H1 (cell line): ENCODE measurements at regions not wholly inside any gene's neighbourhood (a gene's known extent, or its start where the extent isn't known, plus 50 kb on each side); places are given as distances from the start of the nearest gene placed in this dataset.

Source experiments
- CTCF ChIA-PET: fragments of 300-600 bp; sonication (Branson Sonifier 250); formaldehyde crosslinking; loops from one replicate; lab custom pipeline; 2021; ENCODE audit not compliant: partially characterized antibody; lab: Charles Lee
- POLR2A ChIA-PET: fragments of 300-600 bp; sonication (Branson Sonifier 250); formaldehyde crosslinking; loops from one replicate; lab custom pipeline; 2021; ENCODE audit warnings: inconsistent platforms; ENCODE audit not compliant: partially characterized antibody; lab: Charles Lee
- DNase-seq, 2 experiments: peaks; one replicate each; pipeline versions ENCODE4 v3.0.0 to v3.0.0-alpha.2; 2010 to 2022; ENCODE audit warnings: low spot score in 2 of 2, low read depth in 1 of 2, mixed read lengths in 1 of 2
- FAIRE-seq: peaks from 2 replicates; lab custom pipeline; 2011; peaks lifted over from hg19 to GRCh38; lab: Jason Lieb, UNC
- H2AFZ ChIP-seq: 2 replicates; pipeline ENCODE4 v1.8.1; 2012; ENCODE audit warnings: low read length, inconsistent platforms
- H2AK5ac ChIP-seq: 2 replicates; pipeline ENCODE4 v1.6.1; 2013; ENCODE audit warnings: low read depth, low read length
- H2BK120ac ChIP-seq: replicated peaks from 2 replicates; pipeline ENCODE3; 2013; ENCODE audit warnings: low read depth, low read length, inconsistent platforms
- H2BK12ac ChIP-seq: 2 replicates; pipeline ENCODE4 v1.6.1; 2013; ENCODE audit warnings: low read depth, low read length
- H2BK15ac ChIP-seq: 2 replicates; pipeline ENCODE4 v1.6.1; 2013; ENCODE audit warnings: low read length
- H2BK20ac ChIP-seq: 2 replicates; pipeline ENCODE4 v1.6.1; 2013; ENCODE audit warnings: low read length
- H2BK5ac ChIP-seq: 2 replicates; pipeline ENCODE4 v1.6.1; 2013; ENCODE audit warnings: low read depth, low read length
- H3K14ac ChIP-seq: 2 replicates; pipeline ENCODE4 v1.6.1; 2013; ENCODE audit warnings: inconsistent platforms; ENCODE audit not compliant: insufficient read length
- H3K18ac ChIP-seq: 2 replicates; pipeline ENCODE4 v1.6.1; 2013; ENCODE audit warnings: low read length; ENCODE audit errors: extremely low read depth
- H3K23ac ChIP-seq: 2 replicates; pipeline ENCODE4 v1.6.1; 2013; ENCODE audit warnings: inconsistent platforms; ENCODE audit not compliant: insufficient read length
- H3K23me2 ChIP-seq: 2 replicates; pipeline ENCODE4 v1.6.1; 2013; ENCODE audit warnings: low read depth, low read length
- H3K27ac ChIP-seq: 2 replicates; pipeline ENCODE4 v1.6.1; 2011; ENCODE audit warnings: low read depth, low read length, inconsistent platforms
- H3K27me3 ChIP-seq, 4 experiments: replicated peaks in 1 of 4; 1 replicate in 1 of 4; 2 replicates in 3 of 4; pipeline versions ENCODE4 v1.6.1 to v1.8.1; 2011 to 2013; ENCODE audit warnings: low read length in 3 of 4, mild to moderate bottlenecking in 3 of 4, inconsistent platforms in 2 of 4, mixed read lengths in 2 of 4, moderate library complexity in 1 of 4; ENCODE audit not compliant: control insufficient read depth in 3 of 4, insufficient read depth in 3 of 4; ENCODE audit errors: extremely low read depth in 1 of 4
- H3K36me3 ChIP-seq, 4 experiments: 2 replicates each; pipeline versions ENCODE4 v1.6.1 to v1.8.1; 2011 to 2013; ENCODE audit warnings: mild to moderate bottlenecking in 4 of 4, low read length in 3 of 4, moderate library complexity in 2 of 4, control low read depth in 1 of 4, inconsistent platforms in 1 of 4; ENCODE audit not compliant: insufficient read depth in 4 of 4, control insufficient read depth in 2 of 4
- H3K4ac ChIP-seq: replicated peaks from 2 replicates; pipeline ENCODE3; 2013; ENCODE audit warnings: low read length, low read depth, mixed read lengths, inconsistent platforms; ENCODE audit not compliant: insufficient read length
- H3K4me1 ChIP-seq, 4 experiments: replicated peaks in 1 of 4; 1 replicate in 1 of 4; 2 replicates in 3 of 4; pipeline versions ENCODE4 v1.6.1 to v1.8.1; 2011 to 2013; ENCODE audit warnings: low read length in 3 of 4, inconsistent platforms in 2 of 4, mixed read lengths in 1 of 4; ENCODE audit not compliant: insufficient read depth in 4 of 4, control insufficient read depth in 3 of 4
- H3K4me2 ChIP-seq, 2 experiments: 2 replicates each; pipeline versions ENCODE4 v1.6.1 to v1.8.1; 2011 to 2013; ENCODE audit warnings: low read depth in 2 of 2, low read length in 2 of 2, control low read depth in 1 of 2, inconsistent platforms in 1 of 2, mild to moderate bottlenecking in 1 of 2; ENCODE audit not compliant: insufficient read depth in 1 of 2
- H3K4me3 ChIP-seq, 4 experiments: fragments of 200-600, 300-600 bp in 1 of 4; sonication (generic), shearing (Covaris generic), sonication (Bioruptor Twin) in 1 of 4; 2 replicates each; pipeline versions ENCODE4 v1.5.1 to v1.8.1; 2011 to 2016; ENCODE audit warnings: low read length in 4 of 4, low read depth in 3 of 4, control low read depth in 2 of 4, inconsistent platforms in 2 of 4, mild to moderate bottlenecking in 2 of 4, mixed read lengths in 1 of 4, moderate library complexity in 1 of 4; ENCODE audit not compliant: insufficient read depth in 2 of 4; ENCODE audit errors: extremely low read depth in 1 of 4
- H3K56ac ChIP-seq: replicated peaks from 2 replicates; pipeline ENCODE3; 2013; ENCODE audit warnings: low read depth, mild to moderate bottlenecking, mixed read lengths, low read length, inconsistent platforms; ENCODE audit not compliant: insufficient read length
- H3K79me1 ChIP-seq: 2 replicates; pipeline ENCODE4 v1.6.1; 2013; ENCODE audit warnings: low read depth, low read length, control low read depth
- H3K79me2 ChIP-seq, 2 experiments: 2 replicates each; pipeline versions ENCODE4 v1.6.1 to v1.8.1; 2012 to 2013; ENCODE audit warnings: low read length in 2 of 2, mild to moderate bottlenecking in 2 of 2, inconsistent platforms in 1 of 2; ENCODE audit not compliant: insufficient read depth in 2 of 2, control insufficient read depth in 1 of 2
- H3K9ac ChIP-seq, 4 experiments: replicated peaks in 1 of 4; 1 replicate in 1 of 4; 2 replicates in 3 of 4; pipeline versions ENCODE4 v1.6.1 to v1.8.1; 2011 to 2013; ENCODE audit warnings: low read depth in 3 of 4, low read length in 3 of 4, control low read depth in 2 of 4, mild to moderate bottlenecking in 2 of 4, moderate library complexity in 2 of 4, inconsistent platforms in 1 of 4; ENCODE audit errors: extremely low read depth in 1 of 4
- H3K9me3 ChIP-seq, 2 experiments: 2 replicates each; pipeline versions ENCODE4 v1.6.1 to v1.8.1; 2012 to 2013; ENCODE audit warnings: mild to moderate bottlenecking in 2 of 2, moderate library complexity in 2 of 2, control low read depth in 1 of 2, inconsistent platforms in 1 of 2, low read depth in 1 of 2, low read length in 1 of 2, mixed read lengths in 1 of 2; ENCODE audit not compliant: insufficient read depth in 2 of 2
- H4K20me1 ChIP-seq, 2 experiments: replicated peaks in 1 of 2; 2 replicates each; pipeline versions ENCODE3 to v1.8.1; 2011 to 2013; ENCODE audit warnings: inconsistent platforms in 2 of 2, low read length in 2 of 2, mild to moderate bottlenecking in 1 of 2; ENCODE audit not compliant: insufficient read depth in 2 of 2, control insufficient read depth in 1 of 2
- H4K5ac ChIP-seq: 2 replicates; pipeline ENCODE4 v1.6.1; 2013; ENCODE audit warnings: low read length, low read depth, mixed read lengths, inconsistent platforms; ENCODE audit not compliant: insufficient read length
- H4K8ac ChIP-seq: 2 replicates; pipeline ENCODE4 v1.8.0; 2013; ENCODE audit warnings: mild to moderate bottlenecking, moderate library complexity, low read length, inconsistent platforms; ENCODE audit not compliant: insufficient read depth; ENCODE audit errors: extremely low read depth
- H4K91ac ChIP-seq: replicated peaks from 2 replicates; pipeline ENCODE3; 2013; ENCODE audit warnings: low read length, mixed read lengths, inconsistent platforms; ENCODE audit not compliant: insufficient read length
- NANOG ChIP-seq: IDR thresholded peaks from 2 replicates; pipeline ENCODE4 v1.6.1; 2011; ENCODE audit warnings: low read length, low read depth, mild to moderate bottlenecking, inconsistent platforms; ENCODE audit not compliant: insufficient read depth, poor library complexity, severe bottlenecking
- POLR2A ChIP-seq, 2 experiments: IDR thresholded peaks; 1 replicate in 1 of 2; 2 replicates in 1 of 2; pipeline ENCODE4 v1.6.1; 2011; ENCODE audit warnings: low read depth in 2 of 2, low read length in 2 of 2, mild to moderate bottlenecking in 2 of 2; ENCODE audit errors: control extremely low read depth in 1 of 2
- WGBS, 2 experiments: shearing (Covaris generic) in 1 of 2; methylation state at CpG; one replicate each; pipeline versions ENCODE4 v1.1.6 to v1.1.7; 2013 to 2015; ENCODE audit warnings: low lambda C conversion rate in 2 of 2, mixed read lengths in 2 of 2, inconsistent platforms in 1 of 2, low coverage in 1 of 2, missing lambda C conversion rate in 1 of 2; ENCODE audit not compliant: insufficient replicate concordance in 2 of 2, insufficient coverage in 1 of 2, insufficient read length in 1 of 2; ENCODE audit errors: extremely low coverage in 1 of 2, missing lambda C conversion rate in 1 of 2; 5-methylcytosine and 5-hydroxymethylcytosine counted together
- TF ChIP-seq, protein P1 (sequence below): IDR thresholded peaks from 2 replicates; pipeline ENCODE4 v1.6.1; 2011; ENCODE audit warnings: low read length, improper control_type of control experiment

DNA sequence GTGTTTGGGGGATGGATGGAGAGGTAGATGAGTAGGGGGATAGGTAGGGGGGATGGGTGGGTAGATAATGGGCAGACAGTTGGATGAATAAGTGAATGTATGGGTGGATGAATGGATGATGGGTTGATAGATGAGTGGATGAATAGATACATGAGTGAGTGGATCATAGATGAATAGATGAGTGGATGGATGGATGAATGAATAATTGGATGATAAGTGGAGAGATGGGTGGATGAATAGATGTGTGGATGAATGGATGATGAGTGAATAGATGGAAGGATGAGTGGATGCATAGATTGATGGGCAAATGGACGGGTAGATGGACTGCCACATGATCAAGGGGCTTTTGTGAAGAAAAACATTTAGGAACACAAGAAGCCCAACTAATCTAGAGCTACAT, 133.3 kb upstream of the F3 start:
- no peak overlapping the region for H2BK12ac ChIP-seq
- no peaks in the 10 kb centered on the region for H3K79me1 ChIP-seq
- no peak overlapping the region for H4K8ac ChIP-seq
- H3K4ac ChIP-seq, result no peak overlapping the region
- no peak overlapping the region for H3K9ac ChIP-seq
- H3K4me2 ChIP-seq, result no peak overlapping the region
- TF ChIP-seq, protein P1, sequence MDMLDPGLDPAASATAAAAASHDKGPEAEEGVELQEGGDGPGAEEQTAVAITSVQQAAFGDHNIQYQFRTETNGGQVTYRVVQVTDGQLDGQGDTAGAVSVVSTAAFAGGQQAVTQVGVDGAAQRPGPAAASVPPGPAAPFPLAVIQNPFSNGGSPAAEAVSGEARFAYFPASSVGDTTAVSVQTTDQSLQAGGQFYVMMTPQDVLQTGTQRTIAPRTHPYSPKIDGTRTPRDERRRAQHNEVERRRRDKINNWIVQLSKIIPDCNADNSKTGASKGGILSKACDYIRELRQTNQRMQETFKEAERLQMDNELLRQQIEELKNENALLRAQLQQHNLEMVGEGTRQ, result no peak
- TF ChIP-seq POLR2A (IDR thresholded peaks at IDR 0.05; ENCODE audit: control extremely low read depth in 1 of 2, low read depth in 2 of 2, low read length in 2 of 2) (no peak), NANOG (no peak)
- no peaks in the 10 kb centered on the region for H3K9me3 ChIP-seq
- no peak overlapping the region for H3K27ac ChIP-seq
- no peak overlapping the region for H4K5ac ChIP-seq
- no peak overlapping the region for H2BK20ac ChIP-seq
- H2BK15ac ChIP-seq, result no peak overlapping the region
- no peak overlapping the region for H2AK5ac ChIP-seq
- CTCF ChIA-PET, result interaction anchor here (1.1 to 1.4 kb wide), 2 partner anchors 40 to 76 kb away, joined by 3 to 6 read pairs; no protein-coding TSS in a partner anchor
- H4K20me1 ChIP-seq, result no peaks in the 10 kb centered on the region
- H4K91ac ChIP-seq, result no peak overlapping the region
- FAIRE-seq (no peak), DNase-seq (no peak)
- H3K23me2 ChIP-seq, result no peaks in the 10 kb centered on the region; the same call in 1 of the 2 replicates
- no peaks in the 10 kb centered on the region for H3K79me2 ChIP-seq
- POLR2A ChIA-PET, result no interaction called here
- H3K4me1 ChIP-seq, result peaks cover 0 to 3% (median 0%) of the 10 kb centered on the region in 4 experiments; a peak in 1 of 7 replicates
- no peak overlapping the region for H3K23ac ChIP-seq
- H2BK120ac ChIP-seq, result no peak overlapping the region
- H3K36me3 ChIP-seq, result no peaks in the 10 kb centered on the region
- no peak overlapping the region for H3K18ac ChIP-seq
- H2BK5ac ChIP-seq, result no peak overlapping the region
- no peak overlapping the region for H3K56ac ChIP-seq
- no peak overlapping the region for H2AFZ ChIP-seq
- no peak overlapping the region for H3K14ac ChIP-seq
- H3K27me3 ChIP-seq, result no peaks in the 10 kb centered on the region
- 89% methylated on average over 1 of the region's 1 CpG; no CpG with 5 or more reads in 1 of the 2 experiments for WGBS, 2 experiments
- no peak overlapping the region for H3K4me3 ChIP-seq
